HG03196 (cell line): ENCODE measurements at regions not wholly inside any gene's neighbourhood (a gene's known extent, or its start where the extent isn't known, plus 50 kb on each side); places are given as distances from the start of the nearest gene placed in this dataset.

ENCODE experiments used
- ATAC-seq: cut with Tn5 transposase; IDR thresholded peaks from one replicate; pipeline ENCODE4 v1.9.1; 2021; ENCODE audit not compliant: unreplicated experiment

- no peak for ATAC-seq
Observed at GRCh38 chr16:73717266-73717974, 579.2 kb upstream of the PSMD7 start.

- no peak for ATAC-seq
Observed at GRCh38 chr16:73714976-73715375, 581.6 kb upstream of the PSMD7 start.

GRCh38 chr16:73713778-73714495 lies 582.7 kb upstream of the PSMD7 start:
- ATAC-seq: no peak

GRCh38 chr16:73713251-73713650 lies 583.4 kb upstream of the PSMD7 start:
- no peak for ATAC-seq

GRCh38 chr16:73711406-73712080 lies 585.1 kb upstream of the PSMD7 start:
- no peak for ATAC-seq

GRCh38 chr16:73710526-73710925 lies 586.1 kb upstream of the PSMD7 start:
- no peak for ATAC-seq

- no peak for ATAC-seq
Observed at GRCh38 chr16:73707863-73708262, 588.8 kb upstream of the PSMD7 start.

GRCh38 chr16:73703891-73704290 lies 592.7 kb upstream of the PSMD7 start:
- ATAC-seq: no peak

- ATAC-seq: no peak
Observed at GRCh38 chr16:73697336-73697735, 599.3 kb upstream of the PSMD7 start.

- ATAC-seq: no peak
Observed at GRCh38 chr16:73692861-73693260, 603.8 kb upstream of the PSMD7 start.

- ATAC-seq: no peak
Observed at GRCh38 chr16:73683804-73684203, 612.8 kb upstream of the PSMD7 start.

- ATAC-seq: no peak
Observed at GRCh38 chr16:73672135-73672534, 624.2 kb upstream of the ZFHX3 start.

- no peak for ATAC-seq
Observed at GRCh38 chr16:73670836-73671820, 623.2 kb upstream of the ZFHX3 start.

GRCh38 chr16:73669535-73670274 lies 621.8 kb upstream of the ZFHX3 start:
- ATAC-seq: no peak

GRCh38 chr16:73663720-73664119 lies 615.8 kb upstream of the ZFHX3 start:
- ATAC-seq: no peak

GRCh38 chr16:73636196-73636595 lies 588.3 kb upstream of the ZFHX3 start:
- ATAC-seq: no peak

GRCh38 chr16:73629011-73629410 lies 581.1 kb upstream of the ZFHX3 start:
- ATAC-seq: no peak

- ATAC-seq: no peak
Observed at GRCh38 chr16:73617738-73618137, 569.8 kb upstream of the ZFHX3 start.

- ATAC-seq: no peak
Observed at GRCh38 chr16:73616770-73617169, 568.8 kb upstream of the ZFHX3 start.

GRCh38 chr16:73616166-73616753 lies 568.3 kb upstream of the ZFHX3 start:
- no peak for ATAC-seq
